ENCODE measurements at regions not wholly inside any gene's neighbourhood (a gene's known extent, or its start where the extent isn't known, plus 50 kb on each side); places are given as distances from the start of the nearest gene placed in this dataset.

DNA sequence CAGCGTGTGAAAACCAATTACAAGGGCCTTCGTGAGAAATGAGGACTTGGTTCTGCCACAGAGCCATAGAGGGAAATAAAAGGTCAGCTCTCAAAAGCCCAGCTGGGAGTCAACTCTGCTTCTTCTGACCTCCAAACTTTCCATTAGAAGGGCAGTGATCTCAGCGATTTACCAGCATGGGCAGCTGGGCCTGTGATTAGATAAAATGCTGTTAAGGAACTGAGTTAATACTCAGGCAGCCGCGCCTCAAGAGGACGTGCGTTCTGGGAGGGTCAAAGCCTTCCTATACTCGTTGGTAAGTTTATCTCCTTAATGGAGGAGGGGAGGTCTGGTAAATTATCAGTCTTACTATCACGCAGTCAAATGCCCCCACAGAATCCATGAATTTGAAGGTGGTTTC lies 480.2 kb upstream of the ERCC4 start:
- Histone ChIP-seq H3K27ac (no peak overlapping the region), H3K4me1 (no peaks in the 10 kb centered on the region), H3K4me3 (no peak overlapping the region), H3K27me3 (no peaks in the 10 kb centered on the region), H3K9me3 (no peaks in the 10 kb centered on the region), H3K36me3 (no peaks in the 10 kb centered on the region)
- TF ChIP-seq, protein P1, sequence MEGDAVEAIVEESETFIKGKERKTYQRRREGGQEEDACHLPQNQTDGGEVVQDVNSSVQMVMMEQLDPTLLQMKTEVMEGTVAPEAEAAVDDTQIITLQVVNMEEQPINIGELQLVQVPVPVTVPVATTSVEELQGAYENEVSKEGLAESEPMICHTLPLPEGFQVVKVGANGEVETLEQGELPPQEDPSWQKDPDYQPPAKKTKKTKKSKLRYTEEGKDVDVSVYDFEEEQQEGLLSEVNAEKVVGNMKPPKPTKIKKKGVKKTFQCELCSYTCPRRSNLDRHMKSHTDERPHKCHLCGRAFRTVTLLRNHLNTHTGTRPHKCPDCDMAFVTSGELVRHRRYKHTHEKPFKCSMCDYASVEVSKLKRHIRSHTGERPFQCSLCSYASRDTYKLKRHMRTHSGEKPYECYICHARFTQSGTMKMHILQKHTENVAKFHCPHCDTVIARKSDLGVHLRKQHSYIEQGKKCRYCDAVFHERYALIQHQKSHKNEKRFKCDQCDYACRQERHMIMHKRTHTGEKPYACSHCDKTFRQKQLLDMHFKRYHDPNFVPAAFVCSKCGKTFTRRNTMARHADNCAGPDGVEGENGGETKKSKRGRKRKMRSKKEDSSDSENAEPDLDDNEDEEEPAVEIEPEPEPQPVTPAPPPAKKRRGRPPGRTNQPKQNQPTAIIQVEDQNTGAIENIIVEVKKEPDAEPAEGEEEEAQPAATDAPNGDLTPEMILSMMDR (IDR thresholded peaks at IDR 0.05): no peak
- TF ChIP-seq EP300 (IDR thresholded peaks at IDR 0.05): no peak
- TF ChIP-seq POLR2A (IDR thresholded peaks at IDR 0.05): no peak
- TF ChIP-seq POLR2AphosphoS5 (IDR thresholded peaks at IDR 0.05): no peak
- no peak for ATAC-seq (ENCODE audit: low FRiP score in 2 of 2)
- WGBS, 2 donors: 86% methylated on average over 9 of the region's 9 CpGs
- DNase-seq: no peak

DNA sequence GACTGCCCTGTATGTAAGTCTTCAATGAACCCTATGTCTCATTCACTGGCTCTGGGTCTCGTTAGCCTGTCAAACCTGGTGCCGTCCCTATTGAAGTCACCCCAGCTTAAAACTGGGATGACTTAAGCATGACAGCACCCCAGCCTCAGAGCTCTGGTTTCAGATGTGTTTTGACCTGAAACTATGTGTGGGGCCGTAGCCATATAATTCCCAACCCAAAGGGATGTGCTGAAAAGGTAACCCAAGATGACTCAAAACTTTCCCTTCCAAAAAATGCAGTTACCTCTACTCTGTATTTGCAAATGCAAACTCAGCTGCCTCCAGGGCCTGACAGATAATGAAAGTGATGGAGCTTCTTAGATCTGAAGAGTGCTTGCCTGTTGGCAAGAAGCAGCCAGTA lies 478.3 kb upstream of the ERCC4 start:
- no peak for ATAC-seq (ENCODE audit: low FRiP score in 2 of 2)
- Histone ChIP-seq H3K27me3 (no peaks in the 10 kb centered on the region), H3K36me3 (no peaks in the 10 kb centered on the region), H3K4me3 (no peak overlapping the region), H3K9me3 (no peaks in the 10 kb centered on the region), H3K27ac (no peak overlapping the region), H3K4me1 (no peaks in the 10 kb centered on the region)
- TF ChIP-seq POLR2A (IDR thresholded peaks at IDR 0.05): no peak
- TF ChIP-seq EP300 (IDR thresholded peaks at IDR 0.05): no peak
- TF ChIP-seq POLR2AphosphoS5 (IDR thresholded peaks at IDR 0.05): no peak
- TF ChIP-seq, protein P1 (IDR thresholded peaks at IDR 0.05): no peak
- 81 to 86% methylated on average over 3 of the region's 3 CpGs for WGBS, 2 donors
- no peak for DNase-seq

DNA sequence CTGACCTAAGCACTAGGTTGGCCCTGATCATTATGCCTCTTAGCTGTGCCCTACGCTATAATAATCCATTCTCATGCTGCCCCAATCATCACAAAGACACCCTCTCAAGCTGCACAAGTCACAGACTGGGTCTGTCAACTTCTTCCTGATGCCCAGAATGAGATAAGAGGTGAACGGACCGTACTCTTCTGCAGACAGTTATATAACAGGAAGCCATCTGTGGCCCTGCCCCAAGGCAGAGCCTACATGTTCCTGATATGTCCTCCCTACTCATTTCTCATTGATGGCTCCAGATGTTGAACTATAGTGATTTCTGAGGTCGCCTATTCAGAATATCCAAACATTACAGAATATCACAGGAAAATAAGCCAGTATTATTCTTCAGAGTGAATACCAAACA lies 471.6 kb upstream of the ERCC4 start:
- Histone ChIP-seq H3K4me1 (no peaks in the 10 kb centered on the region), H3K27me3 (no peaks in the 10 kb centered on the region), H3K9me3 (no peaks in the 10 kb centered on the region), H3K36me3 (no peaks in the 10 kb centered on the region), H3K27ac (no peak overlapping the region), H3K4me3 (no peak overlapping the region)
- TF ChIP-seq POLR2A (IDR thresholded peaks at IDR 0.05): no peak
- no peak for TF ChIP-seq EP300 (IDR thresholded peaks at IDR 0.05)
- TF ChIP-seq, protein P1 (IDR thresholded peaks at IDR 0.05): no peak
- TF ChIP-seq POLR2AphosphoS5 (IDR thresholded peaks at IDR 0.05): no peak
- ATAC-seq (ENCODE audit: low FRiP score in 2 of 2): no peak
- 40 to 44% methylated on average over 4 of the region's 4 CpGs for WGBS, 2 donors
- DNase-seq: no peak

DNA sequence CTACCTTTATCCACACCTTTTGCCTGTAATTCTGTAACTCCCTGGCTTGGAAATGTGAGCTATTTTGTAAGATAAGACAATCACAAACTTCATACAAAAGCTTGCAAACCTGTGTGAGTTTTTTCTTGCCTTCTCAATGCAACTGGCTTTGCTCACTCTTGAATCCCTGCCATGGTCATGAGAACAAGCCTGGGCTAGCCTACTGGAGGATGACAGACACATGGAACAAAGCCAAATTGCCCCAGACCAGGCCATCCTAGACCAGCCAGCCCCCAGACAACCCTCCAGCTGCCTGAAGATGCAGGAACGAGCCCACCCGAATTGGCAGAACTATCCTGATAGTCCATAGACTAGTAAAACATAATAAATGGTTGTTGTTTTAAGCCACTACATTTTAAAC lies 466.6 kb upstream of the ERCC4 start:
- WGBS, 2 donors: 79 to 80% methylated on average over 2 of the region's 2 CpGs
- no peak for ATAC-seq (ENCODE audit: low FRiP score in 2 of 2)
- Histone ChIP-seq H3K27ac (no peak overlapping the region), H3K9me3 (no peaks in the 10 kb centered on the region), H3K4me3 (no peak overlapping the region), H3K4me1 (no peaks in the 10 kb centered on the region), H3K27me3 (no peaks in the 10 kb centered on the region), H3K36me3 (no peaks in the 10 kb centered on the region)
- no peak for DNase-seq
- TF ChIP-seq POLR2A (IDR thresholded peaks at IDR 0.05) (no peak), EP300 (IDR thresholded peaks at IDR 0.05) (no peak), POLR2AphosphoS5 (IDR thresholded peaks at IDR 0.05) (no peak)
- TF ChIP-seq, protein P1 (IDR thresholded peaks at IDR 0.05): no peak

DNA sequence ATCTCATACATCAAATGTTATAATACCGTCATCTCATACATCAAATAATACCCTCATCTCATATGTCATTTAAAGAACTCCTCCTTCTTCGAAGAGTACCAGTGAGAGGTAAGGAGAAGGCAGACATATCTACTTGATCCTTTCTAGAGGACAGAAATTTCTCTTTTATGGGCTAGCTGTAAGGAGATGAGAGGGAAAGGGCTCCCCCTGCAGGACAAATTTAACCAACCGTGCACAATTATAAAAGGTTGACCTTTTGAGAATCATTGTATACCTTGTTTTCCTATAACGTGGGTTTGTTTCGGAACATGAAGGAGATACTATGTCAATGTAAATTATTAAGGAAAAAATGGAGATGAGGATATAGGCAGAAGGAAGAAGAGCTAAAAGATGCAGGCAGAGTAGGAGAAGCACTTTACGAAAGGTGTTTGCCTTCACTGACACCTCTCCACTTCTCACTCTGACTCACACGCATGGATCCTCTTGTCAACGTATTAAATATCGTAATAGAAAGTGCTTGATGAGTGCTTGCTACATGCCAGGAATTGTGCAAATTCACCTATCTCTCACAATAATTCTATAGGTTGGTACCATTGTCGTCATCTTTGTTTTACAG lies 465.9 kb upstream of the ERCC4 start:
- DNase-seq (no peak), ATAC-seq (ENCODE audit: low FRiP score in 2 of 2) (no peak)
- 59 to 61% methylated on average over 10 of the region's 10 CpGs for WGBS, 2 donors
- TF ChIP-seq POLR2A (IDR thresholded peaks at IDR 0.05): no peak
- TF ChIP-seq, protein P1 (IDR thresholded peaks at IDR 0.05): peak in 3 of 6 experiments; percentile 16 to 31 (median 30)
- Histone ChIP-seq H3K9me3 (no peaks in the 10 kb centered on the region), H3K27me3 (no peaks in the 10 kb centered on the region), H3K4me1 (no peaks in the 10 kb centered on the region), H3K27ac (no peak overlapping the region), H3K4me3 (no peak overlapping the region), H3K36me3 (no peaks in the 10 kb centered on the region)

Data from upper lobe of left lung (tissue), 6 donors.